ENCODE measurements at regions not wholly inside any gene's neighbourhood (a gene's known extent, or its start where the extent isn't known, plus 50 kb on each side); places are given as distances from the start of the nearest gene placed in this dataset.
"Not testable (repeated sequence)": the region's sequence is repeated elsewhere in the genome, so short reads cannot be mapped to it uniquely, and the experiment has no call there.

GRCh38 chr9:31259824-31260223 is 1124.6 kb upstream of the ACO1 start:
- H3K4me3 ChIP-seq (ENCODE audit: low read length), result no peak overlapping the region
- TF ChIP-seq ZNF274 (IDR thresholded peaks at IDR 0.05; ENCODE audit: low read depth, low read length), result no peak

- no peak overlapping the region for H3K4me3 ChIP-seq (ENCODE audit: low read length)
- TF ChIP-seq ZNF274 (IDR thresholded peaks at IDR 0.05; ENCODE audit: low read depth, low read length), result no peak
Observed at GRCh38 chr9:31272456-31273295, 1111.8 kb upstream of the ACO1 start.

GRCh38 chr9:31275419-31275818 is 1109.0 kb upstream of the ACO1 start:
- H3K4me3 ChIP-seq (ENCODE audit: low read length), result no peak overlapping the region
- no peak for TF ChIP-seq ZNF274 (IDR thresholded peaks at IDR 0.05; ENCODE audit: low read depth, low read length)

- no peak overlapping the region for H3K4me3 ChIP-seq (ENCODE audit: low read length)
- TF ChIP-seq ZNF274 (IDR thresholded peaks at IDR 0.05; ENCODE audit: low read depth, low read length), result no peak
Observed at GRCh38 chr9:31290731-31291130, 1093.7 kb upstream of the ACO1 start.

GRCh38 chr9:31302620-31303418 is 1081.6 kb upstream of the ACO1 start:
- no peak for TF ChIP-seq ZNF274 (IDR thresholded peaks at IDR 0.05; ENCODE audit: low read depth, low read length)
- H3K4me3 ChIP-seq (ENCODE audit: low read length), result no peak overlapping the region

- no peak overlapping the region for H3K4me3 ChIP-seq (ENCODE audit: low read length)
- no peak for TF ChIP-seq ZNF274 (IDR thresholded peaks at IDR 0.05; ENCODE audit: low read depth, low read length)
Observed at GRCh38 chr9:31304576-31304975, 1079.9 kb upstream of the ACO1 start.

- no peak overlapping the region for H3K4me3 ChIP-seq (ENCODE audit: low read length)
- no peak for TF ChIP-seq ZNF274 (IDR thresholded peaks at IDR 0.05; ENCODE audit: low read depth, low read length)
Observed at GRCh38 chr9:31314241-31314640, 1070.2 kb upstream of the ACO1 start.

GRCh38 chr9:31320494-31320893 is 1063.9 kb upstream of the ACO1 start:
- TF ChIP-seq ZNF274 (IDR thresholded peaks at IDR 0.05; ENCODE audit: low read depth, low read length), result no peak
- no peak overlapping the region for H3K4me3 ChIP-seq (ENCODE audit: low read length)

- TF ChIP-seq ZNF274 (IDR thresholded peaks at IDR 0.05; ENCODE audit: low read depth, low read length), result no peak
- H3K4me3 ChIP-seq (ENCODE audit: low read length), result no peak overlapping the region
Observed at GRCh38 chr9:31321256-31321655, 1063.2 kb upstream of the ACO1 start.

- H3K4me3 ChIP-seq (ENCODE audit: low read length), result no peak overlapping the region
- TF ChIP-seq ZNF274 (IDR thresholded peaks at IDR 0.05; ENCODE audit: low read depth, low read length), result no peak
Observed at GRCh38 chr9:31321686-31322085, 1062.8 kb upstream of the ACO1 start.

- H3K4me3 ChIP-seq (ENCODE audit: low read length), result no peak overlapping the region
- no peak for TF ChIP-seq ZNF274 (IDR thresholded peaks at IDR 0.05; ENCODE audit: low read depth, low read length)
Observed at GRCh38 chr9:31323726-31324444, 1060.6 kb upstream of the ACO1 start.

- no peak for TF ChIP-seq ZNF274 (IDR thresholded peaks at IDR 0.05; ENCODE audit: low read depth, low read length)
- H3K4me3 ChIP-seq (ENCODE audit: low read length), result no peak overlapping the region
Observed at GRCh38 chr9:31325778-31326177, 1058.7 kb upstream of the ACO1 start.

GRCh38 chr9:31326883-31327282 is 1057.6 kb upstream of the ACO1 start:
- H3K4me3 ChIP-seq (ENCODE audit: low read length), result not testable (repeated sequence)

GRCh38 chr9:31334837-31335528 is 1049.5 kb upstream of the ACO1 start:
- no peak overlapping the region for H3K4me3 ChIP-seq (ENCODE audit: low read length)
- no peak for TF ChIP-seq ZNF274 (IDR thresholded peaks at IDR 0.05; ENCODE audit: low read depth, low read length)

Measured in GM08714 (cell line).